ENCODE measurements at regions not wholly inside any gene's neighbourhood (a gene's known extent, or its start where the extent isn't known, plus 50 kb on each side); places are given as distances from the start of the nearest gene placed in this dataset.

- no peak for DNase-seq
These were observed 512.2 kb upstream of the TNC start for GRCh38 chr9:115629879-115630840.

DNA sequence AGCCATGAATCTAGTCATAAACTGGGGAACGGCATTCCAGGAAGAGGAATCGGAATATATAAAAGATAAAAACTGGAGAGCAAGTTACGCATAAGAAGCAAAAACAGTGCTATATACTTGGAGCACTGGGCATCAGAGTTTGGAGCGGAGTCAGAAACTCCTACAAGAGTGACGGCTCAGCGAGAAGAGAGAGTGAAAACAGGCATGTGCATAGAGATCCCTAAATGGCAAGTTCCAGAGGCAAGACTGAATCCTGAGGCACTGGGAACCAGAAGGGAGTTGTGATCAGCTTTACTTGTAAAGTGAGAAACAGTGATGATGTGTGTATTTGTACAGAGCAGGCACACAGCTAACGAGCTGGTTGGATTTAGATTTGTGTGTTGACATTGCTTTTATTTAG lies 514.4 kb upstream of the TNC start:
- no peak for DNase-seq

DNA sequence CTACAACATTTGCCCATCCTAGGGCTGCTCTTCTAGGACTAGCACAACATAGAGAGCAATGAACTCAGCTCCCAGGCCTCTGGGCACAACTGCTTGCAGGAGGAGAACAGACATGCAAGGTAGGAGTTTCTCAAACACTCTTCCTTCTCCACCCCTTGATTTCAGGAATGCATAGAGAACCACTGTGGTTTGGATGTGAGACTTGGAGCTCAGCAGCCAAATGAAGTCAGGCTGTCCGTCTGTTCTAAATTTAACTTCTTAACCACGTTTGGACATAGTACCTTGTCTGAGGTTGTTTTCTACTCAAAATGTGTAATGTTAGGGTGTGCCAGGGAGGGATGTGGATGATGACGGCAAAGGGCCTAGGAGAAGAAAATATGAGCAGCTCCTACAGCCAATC lies 515.1 kb upstream of the TNC start:
- DNase-seq, result no peak

GRCh38 chr9:115635680-115636383 lies 517.8 kb upstream of the PAPPA start:
- DNase-seq, result no peak

GRCh38 chr9:115636596-115636995 lies 517.0 kb upstream of the PAPPA start:
- DNase-seq, result no peak

- no peak for DNase-seq
These were observed 515.9 kb upstream of the PAPPA start for GRCh38 chr9:115637661-115638060.

DNA sequence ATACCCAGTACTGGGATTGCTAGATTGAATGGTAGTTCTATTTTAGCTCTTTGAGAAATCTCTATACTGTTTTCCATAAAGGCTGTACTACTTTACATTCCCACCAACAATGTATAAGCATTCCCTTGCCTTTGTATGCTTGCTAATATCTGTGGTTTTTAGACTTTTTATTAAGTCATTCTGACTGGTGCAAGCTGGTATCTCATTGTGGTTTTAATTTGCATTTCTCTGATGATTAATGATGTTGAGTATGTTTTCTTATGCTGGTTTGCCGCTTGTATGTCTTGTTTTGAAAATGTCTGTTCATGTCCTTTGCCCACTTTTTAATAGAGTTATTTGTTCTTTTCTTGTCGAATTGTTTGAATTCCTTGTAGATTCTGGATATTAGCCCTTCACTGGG lies 512.7 kb upstream of the PAPPA start:
- DNase-seq, result no peak

GRCh38 chr9:115642285-115642684 lies 511.3 kb upstream of the PAPPA start:
- DNase-seq, result no peak

GRCh38 chr9:115643948-115644727 lies 509.5 kb upstream of the PAPPA start:
- DNase-seq, result no peak

- DNase-seq, result no peak
These were observed 503.6 kb upstream of the PAPPA start for GRCh38 chr9:115649991-115650472.

DNA sequence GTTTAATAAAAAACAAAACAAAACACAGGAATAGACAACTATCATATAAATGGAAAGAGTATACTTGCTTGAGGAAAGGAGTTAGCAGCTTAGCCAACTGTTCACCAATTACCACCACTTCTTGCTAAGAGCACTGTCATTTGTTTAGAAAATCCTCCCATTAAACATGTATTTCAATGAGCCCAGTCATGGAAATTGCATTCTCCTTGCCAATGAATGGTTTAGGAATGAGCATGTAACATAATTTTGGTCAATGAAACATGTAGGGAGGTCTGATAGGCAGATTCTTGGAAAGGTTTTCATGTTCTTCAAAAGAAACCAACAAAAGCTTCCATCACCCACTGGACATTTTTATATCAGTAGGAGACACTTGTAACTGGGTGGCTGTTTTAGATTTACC lies 502.8 kb upstream of the PAPPA start:
- no peak for DNase-seq

DNA sequence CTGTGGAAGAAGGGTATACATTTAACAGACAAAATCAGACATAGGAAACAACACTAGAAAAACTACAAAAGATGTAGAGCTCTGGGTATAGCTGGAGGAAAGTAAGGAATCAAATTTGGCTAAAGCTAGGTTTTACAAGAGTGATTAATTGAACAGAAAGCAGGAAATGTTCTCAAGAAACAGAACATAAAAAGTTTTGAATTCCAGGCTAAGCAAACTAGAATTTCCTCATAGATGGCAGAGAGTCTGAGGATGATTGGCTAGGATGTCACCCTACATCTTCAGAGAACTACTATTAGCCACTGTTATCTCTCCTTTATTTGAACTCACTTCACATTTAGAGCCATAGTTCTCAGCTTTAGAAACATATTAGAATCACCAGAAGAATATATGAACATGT lies 502.1 kb upstream of the PAPPA start:
- no peak for DNase-seq

GRCh38 chr9:115653171-115653606 lies 500.4 kb upstream of the PAPPA start:
- no peak for DNase-seq

- DNase-seq, result no peak
These were observed 495.9 kb upstream of the PAPPA start for GRCh38 chr9:115657695-115658094.

- no peak for DNase-seq
These were observed 488.1 kb upstream of the PAPPA start for GRCh38 chr9:115665519-115665918.

DNA sequence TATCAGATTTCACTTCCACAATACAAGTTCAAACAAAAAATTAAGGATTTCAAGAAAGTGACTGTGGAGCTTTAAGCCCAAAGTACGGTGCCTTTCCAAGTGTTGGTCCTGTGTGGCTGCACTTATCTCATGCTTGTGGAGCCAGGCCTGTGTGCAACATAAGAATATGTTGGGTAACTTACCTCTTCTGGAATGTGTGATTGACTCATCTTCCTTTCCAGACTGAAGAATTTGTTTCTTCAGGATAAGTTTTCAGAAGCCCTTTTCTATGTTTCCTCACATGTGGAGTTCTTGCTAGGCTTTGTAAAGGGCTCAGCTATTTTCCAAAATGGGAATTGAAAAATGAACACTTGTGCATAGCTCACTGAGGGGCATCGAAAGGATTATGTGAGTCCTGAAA lies 485.1 kb upstream of the PAPPA start:
- DNase-seq, result no peak

- no peak for DNase-seq
These were observed 482.2 kb upstream of the PAPPA start for GRCh38 chr9:115671236-115671962.

GRCh38 chr9:115671963-115672305 lies 481.7 kb upstream of the PAPPA start:
- DNase-seq, result no peak

GRCh38 chr9:115672477-115673316 lies 480.9 kb upstream of the PAPPA start:
- no peak for DNase-seq

- no peak for DNase-seq
These were observed 480.0 kb upstream of the PAPPA start for GRCh38 chr9:115673599-115673998.

GRCh38 chr9:115674091-115674490 lies 479.5 kb upstream of the PAPPA start:
- DNase-seq, result no peak

DNA sequence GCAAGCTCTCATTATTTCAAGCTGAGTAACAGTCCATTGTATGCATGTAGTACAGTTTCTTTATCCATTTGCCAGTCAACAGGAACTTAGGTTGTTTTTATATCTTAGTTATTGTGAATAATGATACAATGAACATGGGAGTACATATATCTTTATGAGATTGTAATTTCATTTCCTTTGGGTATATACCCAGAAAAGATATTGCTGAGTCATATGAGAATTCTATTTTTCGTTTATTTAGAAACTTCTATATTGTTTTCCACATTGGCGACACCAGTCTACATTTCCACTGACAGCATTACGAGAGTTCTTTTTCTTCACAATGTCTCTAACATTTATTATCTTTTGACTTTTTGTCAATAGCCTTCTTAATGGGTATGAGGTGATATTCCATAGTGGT lies 477.8 kb upstream of the PAPPA start:
- no peak for DNase-seq
